Stimulated activated CD4-positive, alpha-beta T cell treated with anti-CD3 and anti-CD28 coated beads, Interleukin-15, amount 100 ng/mL, for 24 hours (primary cell): ENCODE measurements at regions not wholly inside any gene's neighbourhood (a gene's known extent, or its start where the extent isn't known, plus 50 kb on each side); places are given as distances from the start of the nearest gene placed in this dataset.
A peak's percentile ranks its signal among the peaks of the same experiment; 100 is the strongest.
"Not testable (repeated sequence)": the region's sequence is repeated elsewhere in the genome, so short reads cannot be mapped to it uniquely, and the experiment has no call there.

ENCODE experiments used
- DNase-seq: peaks from one replicate; pipeline ENCODE4 v3.0.0-alpha.2; 2020

DNA sequence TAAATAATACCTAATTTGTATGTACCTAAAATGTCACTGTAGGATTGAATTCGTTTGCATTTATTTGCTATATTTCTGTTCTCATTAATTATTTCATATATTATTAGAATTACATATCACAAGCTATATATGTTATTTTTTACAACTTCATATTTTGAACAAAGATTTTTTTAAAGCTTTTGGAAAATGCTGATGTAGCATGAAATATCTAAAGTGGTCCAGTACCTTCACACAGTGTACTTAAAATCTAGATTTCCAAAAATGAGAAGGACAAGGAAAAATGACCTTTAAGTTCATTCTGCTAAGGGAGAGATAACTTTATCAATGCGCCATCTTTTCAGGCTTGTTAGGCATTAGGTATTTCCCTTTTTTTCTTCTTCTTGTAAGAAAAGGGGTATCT is 71.8 kb downstream of the LARP7 start:
- DNase-seq = no peak

DNA sequence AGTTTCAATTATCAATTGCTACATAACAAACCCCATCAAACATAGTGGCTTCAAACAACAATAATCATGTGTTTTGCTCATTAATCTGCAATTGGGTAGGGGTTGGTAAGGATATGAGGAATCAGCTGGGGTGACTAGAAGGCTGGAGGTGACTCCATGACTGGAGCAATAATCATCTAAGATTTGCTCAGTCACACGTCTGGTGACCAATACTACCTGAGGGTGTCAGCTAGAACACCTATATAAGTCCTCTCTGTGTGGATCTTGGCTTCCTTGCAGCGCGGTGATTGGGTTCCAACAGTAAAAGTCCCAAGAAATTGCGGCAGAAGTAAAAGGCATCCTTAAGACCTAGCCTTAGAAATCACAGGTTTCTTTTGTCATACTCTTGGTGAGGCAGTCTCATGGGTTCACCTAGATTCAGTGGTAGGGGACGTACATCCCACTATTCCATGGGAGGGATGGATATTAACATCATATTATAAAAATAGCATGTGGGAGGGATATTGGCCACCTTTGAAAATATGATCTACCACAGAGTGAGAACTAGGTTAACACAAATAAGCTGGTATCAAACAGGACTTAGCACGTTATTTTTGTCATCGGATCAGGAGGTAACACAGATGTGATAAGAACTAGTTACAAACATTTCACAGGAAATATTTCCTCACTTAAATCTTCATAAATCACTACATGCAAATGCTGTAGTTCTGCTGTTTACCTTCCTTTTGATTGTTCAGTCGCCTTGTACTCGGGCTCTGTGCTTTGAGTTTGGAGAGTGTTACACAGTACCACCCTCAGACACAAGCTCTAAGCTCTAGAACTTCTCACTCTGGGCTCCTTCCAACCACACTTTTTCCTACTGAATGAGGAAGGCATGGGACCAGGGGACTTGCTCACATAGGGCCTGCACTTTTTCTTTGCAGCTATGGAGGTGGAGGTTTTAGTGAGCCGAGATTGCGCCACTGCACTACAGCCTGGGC is 78.3 kb downstream of the LARP7 start:
- no peak for DNase-seq

DNA sequence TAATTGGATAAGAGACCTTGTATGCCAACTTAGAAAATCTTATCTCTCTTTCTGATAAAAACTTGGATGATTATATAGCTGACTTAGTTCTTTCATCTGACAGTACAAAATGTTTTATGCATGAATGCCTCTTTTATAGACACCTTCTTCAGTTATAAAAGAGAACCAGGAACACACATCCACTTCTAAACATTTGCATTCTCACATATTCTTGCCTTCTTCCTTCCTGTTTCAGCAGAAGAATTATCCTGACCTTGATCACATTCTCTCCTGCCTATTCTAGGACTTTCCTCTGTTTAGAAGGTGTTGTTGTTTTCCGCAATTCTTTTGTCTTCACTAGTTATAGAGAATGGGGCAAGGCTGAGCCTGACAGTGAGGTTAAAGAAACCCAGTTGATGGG is 80.9 kb downstream of the LARP7 start:
- no peak for DNase-seq

DNA sequence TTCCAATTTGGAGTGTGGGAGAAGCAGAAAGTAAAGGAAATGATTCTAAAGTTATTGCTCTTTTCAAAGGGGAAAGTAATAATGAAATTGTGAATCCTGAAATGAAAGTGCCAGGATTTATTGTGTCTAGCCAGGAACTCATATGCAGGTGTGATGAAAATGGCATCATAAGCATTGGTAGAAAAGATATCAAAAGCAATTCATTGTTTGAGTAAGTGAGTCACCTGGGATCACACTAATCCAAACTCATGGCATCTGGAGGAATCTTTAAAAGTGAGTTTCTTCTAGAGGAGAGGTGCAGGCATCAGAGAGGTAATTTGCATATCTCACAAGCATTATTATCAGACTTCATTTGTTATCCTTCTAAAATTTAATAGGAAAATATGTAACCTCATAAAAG is 84.7 kb downstream of the LARP7 start:
- no peak for DNase-seq

DNA sequence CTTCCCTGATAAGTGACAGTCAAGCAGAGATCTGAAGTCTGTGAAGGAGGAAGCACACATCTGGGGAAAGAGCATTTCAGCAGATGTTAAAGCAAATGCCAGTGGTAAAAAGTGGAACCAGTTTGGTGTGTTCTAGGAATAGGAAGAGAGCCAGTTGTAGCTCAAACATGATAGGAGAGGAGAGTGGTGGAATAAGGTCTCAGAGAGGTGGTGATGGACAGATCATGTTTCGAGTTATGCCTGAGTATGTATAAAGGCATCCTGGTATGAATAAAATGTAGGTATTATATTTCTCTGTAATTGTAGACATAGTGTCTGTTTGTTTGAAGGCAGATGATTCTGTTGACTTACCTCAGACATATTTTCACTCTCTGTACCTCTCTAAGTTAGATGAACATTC is 89.1 kb downstream of the LARP7 start:
- no peak for DNase-seq

DNA sequence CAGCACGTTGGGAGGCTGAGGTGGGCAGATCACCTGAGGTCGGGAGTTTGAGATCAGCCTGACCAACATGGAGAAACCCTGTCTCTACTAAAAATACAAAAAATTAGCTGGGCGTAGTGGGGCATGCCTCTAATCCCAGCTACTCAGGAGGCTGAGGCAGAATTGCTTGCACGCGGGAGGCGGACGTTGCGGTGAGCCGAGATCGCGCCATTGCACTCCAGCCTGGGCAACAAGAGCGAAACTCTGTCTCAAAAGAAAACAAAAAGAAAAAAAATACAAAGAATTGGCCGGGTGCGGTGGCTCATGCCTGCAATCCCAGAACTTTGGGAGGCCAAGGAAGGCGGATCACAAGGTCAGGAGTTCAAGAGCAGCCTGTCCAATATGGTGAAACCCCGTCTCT is 90.8 kb downstream of the LARP7 start:
- DNase-seq = not testable (repeated sequence)

DNA sequence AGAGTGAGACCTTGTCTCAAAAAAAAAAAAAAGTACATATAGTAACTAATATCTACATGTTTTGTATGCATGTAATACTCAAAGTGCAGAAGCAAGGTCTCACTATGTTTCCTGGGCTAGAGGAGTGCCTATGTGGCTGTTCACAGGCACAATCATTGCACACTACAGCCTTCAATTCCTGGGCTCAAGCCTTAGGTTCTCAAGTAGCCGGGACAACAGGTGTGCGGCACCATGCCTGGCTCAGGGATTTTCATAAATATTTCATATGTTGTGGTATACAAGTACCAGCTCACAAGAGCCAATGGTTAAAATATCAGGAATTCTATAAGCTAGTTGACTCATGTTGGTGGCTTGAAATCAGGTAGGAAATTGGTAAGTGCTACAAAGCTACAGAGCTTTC is 94.8 kb downstream of the LARP7 start:
- DNase-seq = no peak

DNA sequence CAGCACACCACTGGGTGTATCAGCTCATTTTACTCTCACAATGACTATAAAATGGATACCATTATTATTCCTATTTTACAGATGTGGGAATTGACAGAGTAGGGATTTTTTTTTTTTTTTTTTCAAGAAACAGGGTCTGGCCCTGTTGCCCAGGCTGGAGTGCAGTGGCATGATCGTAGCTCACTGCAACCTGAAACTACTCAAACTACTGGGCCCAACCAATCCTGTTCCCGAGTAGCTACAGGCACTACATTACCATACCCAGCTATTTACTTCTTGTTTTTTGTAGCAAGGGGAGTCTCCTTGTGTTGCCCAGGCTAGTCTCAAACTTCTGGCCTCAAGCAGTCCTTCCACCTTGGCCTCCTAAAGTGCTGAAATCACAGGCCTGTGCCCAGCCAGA is 95.2 kb downstream of the LARP7 start:
- no peak for DNase-seq

DNA sequence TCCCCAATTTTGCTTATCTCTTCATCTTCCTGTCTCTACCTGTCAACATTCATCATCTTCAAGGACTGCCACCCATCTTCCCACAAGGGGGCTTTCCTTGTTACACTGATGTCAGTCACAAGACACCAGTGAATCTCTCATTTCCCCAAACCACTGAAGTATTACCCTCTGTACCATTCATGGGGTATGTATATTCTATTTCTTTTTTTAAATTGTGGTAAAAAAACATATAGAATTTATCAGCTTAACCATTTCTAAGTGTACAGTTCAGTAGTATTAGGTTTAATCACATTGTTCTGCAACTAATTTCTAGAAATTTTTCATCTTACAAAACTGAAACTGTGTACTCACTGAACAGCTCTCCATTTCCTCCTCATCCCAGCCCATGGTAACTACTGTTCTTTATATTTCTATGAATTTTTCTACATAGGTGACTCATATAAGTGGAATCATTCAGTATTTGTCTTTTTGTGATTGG is 98.6 kb downstream of the LARP7 start:
- peak; percentile 27 for DNase-seq

DNA sequence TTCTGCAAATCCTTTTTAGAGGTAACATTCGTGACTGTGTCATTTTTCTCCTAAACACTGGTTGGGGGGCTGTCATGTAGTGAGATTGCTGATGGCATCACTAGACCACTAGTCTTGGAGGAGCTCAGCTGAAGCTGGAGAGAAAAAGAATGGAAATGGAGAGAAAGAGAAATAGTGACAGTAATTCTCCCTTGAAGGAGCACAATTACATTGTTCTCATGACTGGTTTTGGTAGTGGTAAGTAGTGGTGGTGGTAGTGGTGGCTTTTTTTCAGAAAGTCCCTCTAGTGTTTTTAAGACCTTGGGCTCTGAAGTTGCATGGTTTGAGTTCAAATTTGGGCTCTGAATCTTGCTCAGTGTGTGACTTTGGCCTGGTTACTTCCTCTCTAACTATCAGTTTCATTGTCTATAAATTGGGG is 99.8 kb downstream of the LARP7 start:
- DNase-seq = no peak

DNA sequence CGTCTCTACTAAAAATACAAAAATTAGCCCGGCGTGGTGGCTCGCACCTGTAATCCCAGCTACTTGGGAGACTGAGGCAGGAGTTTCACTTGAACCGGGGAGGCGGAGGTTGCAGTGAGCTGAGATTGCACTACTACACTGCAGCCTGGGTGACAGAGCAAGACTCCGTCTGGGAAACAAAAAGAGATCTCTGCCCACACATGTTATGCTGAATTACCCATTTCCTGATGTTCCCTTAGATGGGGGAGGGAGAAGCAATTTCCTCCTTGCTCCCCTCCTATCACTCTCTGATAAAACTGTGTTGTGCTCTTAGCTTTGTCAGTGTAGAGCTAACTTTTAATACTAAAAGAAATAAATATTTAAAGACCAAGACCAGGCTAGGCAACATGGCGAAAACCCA is 102.5 kb downstream of the LARP7 start:
- no peak for DNase-seq

DNA sequence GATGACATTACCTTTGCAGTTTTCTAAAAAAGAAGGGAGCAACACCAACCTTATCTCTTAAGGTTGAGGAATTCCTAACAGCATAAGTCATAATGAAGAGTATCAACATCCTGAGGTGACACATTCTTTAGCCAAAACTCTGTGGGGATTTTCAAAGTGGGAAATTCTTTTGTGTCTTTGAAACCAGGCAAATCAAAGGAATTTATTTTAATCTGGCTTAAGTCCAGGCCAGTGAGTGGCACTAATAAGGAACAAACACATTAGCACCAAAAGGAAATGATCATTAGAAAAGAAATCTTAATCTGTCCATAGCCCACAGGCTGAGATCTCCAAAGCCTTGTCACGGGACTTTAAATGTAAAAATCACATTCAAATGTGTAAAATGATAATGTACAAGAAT is 110.1 kb downstream of the LARP7 start:
- DNase-seq = no peak

DNA sequence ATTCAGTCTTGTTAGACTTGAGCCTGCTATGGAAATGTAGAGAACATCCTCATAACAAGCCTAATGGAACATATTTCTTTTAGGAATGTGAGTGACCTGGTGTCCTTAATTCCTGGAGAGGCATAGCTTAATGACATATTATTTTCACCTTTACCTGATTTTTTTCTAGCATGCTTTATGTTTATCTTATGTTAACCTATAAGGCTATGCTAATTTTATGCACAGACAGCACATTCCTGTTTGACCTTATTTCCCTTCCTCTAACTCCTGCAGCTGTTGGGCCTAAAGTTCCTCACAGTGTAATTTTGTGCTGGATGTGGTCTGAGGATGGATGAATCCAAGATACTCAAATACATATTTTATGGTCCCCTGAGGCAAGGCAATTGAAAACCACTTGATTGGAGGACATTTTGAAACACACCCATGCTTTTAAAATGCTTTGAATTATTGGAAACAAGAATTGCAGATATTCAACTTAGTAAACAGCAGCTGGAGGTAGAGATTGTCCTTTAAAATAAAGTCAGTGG is 111.5 kb downstream of the LARP7 start:
- no peak for DNase-seq

DNA sequence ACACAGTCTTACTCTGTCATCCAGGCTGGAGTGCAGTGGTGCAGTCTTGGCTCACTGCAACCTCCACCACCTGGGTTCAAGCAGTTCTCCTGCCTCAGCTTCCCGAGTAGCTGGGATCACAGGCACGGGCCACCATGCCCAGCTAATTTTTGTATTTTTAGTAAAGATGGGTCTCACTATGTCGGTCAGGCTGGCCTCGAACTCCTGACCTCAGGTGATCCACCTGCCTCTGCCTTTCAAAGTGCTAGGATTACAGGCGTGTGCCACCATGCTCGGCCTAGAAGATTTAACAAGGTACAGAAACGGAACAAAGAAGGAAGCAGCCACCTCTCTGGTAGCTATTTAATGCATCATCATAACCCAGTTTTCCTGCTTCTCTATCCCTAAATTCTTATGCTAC is 113.8 kb downstream of the LARP7 start:
- not testable (repeated sequence) for DNase-seq

DNA sequence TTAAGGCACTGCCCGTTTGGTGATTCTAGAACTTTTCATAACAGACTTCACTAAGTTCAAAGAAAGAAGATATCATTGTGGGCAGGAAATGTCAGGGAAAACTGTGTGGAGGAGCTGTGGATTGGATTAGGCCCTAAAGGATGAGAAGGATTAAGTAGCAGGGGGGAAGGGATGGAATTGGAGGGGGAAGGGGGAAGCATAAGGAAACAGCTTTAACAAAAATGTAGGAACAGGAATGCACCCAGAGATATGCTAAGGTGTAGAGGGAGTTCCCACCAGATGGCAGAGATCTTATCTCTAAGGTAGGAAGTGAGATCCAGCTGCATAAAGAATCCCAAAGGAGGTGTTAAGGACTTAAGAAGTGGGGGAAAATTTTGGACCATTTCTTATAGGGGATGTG is 114.5 kb downstream of the LARP7 start:
- DNase-seq = no peak

DNA sequence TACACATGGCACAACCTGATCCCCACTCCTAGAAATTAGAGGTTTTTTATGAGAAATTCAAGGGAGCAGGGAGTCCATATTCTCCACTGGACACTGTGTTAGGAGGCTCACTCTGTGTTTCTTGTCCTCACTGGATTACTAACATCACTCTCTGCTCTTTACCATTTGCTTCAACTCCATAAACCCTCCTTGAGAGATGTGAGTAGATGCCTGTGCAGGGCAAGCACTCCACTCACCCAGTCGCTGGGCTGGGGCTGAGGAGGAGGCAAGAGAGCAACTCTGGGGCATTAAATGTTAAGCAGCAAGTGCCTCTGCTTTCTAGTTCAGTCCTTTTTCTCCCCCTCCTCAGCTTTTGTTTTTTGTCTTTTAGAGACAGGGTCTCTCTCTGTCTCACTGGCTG is 115.1 kb downstream of the LARP7 start:
- DNase-seq = no peak

DNA sequence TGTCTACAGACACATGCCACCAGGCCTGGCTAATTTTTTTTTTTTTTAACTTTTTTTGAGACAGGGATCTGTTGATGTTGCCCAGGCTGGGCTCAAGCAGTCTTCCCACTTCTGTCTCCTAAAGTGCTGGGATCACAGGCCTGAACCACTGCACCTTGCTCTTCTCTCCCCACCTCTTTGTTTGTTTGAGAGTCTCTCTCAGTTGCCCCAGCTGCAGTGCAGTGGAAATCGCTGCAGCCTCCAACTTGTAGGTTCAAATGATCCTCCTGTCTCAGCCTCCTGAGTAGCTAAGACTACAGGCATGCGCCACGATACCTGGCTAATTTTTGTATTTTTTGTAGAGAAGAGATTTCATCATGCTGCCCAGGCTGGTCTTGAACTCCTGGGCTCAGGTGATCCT is 115.6 kb downstream of the LARP7 start:
- no peak for DNase-seq

DNA sequence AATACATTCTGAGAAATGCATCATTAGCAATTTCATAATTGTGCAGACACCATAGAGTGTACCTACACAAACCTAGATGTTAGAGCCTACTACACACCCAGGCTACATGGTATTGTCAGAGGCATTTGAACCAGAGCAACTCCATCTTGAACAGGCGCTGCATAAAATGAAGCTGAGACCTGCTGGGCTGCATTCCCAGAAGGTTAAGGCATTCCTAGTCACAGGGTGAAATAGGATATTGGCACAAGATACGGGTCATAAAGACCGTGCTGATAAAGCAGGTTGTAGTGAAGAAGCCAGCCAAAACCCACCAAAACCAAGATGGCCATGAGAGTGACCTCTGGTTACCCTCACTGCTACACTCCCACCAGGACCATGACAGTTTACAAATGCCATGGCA is 116.4 kb downstream of the LARP7 start:
- DNase-seq = no peak

DNA sequence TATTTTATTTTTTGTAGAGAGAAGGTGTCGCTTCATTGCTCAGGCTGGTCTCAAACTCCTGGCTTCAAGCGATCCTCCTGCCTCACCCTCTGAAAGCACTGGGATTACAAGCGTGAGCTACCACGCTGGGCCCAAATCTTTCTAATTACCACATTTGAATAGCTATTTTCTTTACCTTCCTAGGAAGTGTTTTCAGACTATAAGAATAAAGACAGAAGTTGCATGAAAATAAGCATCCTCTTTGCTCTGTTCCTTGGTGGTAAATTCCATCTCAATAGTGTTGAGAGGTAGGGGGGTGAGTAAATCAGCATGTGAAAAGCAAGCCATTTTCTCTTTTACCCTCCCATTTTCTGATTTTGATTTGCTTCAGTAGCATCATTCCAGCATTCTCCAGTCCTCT is 122.4 kb downstream of the LARP7 start:
- no peak for DNase-seq

DNA sequence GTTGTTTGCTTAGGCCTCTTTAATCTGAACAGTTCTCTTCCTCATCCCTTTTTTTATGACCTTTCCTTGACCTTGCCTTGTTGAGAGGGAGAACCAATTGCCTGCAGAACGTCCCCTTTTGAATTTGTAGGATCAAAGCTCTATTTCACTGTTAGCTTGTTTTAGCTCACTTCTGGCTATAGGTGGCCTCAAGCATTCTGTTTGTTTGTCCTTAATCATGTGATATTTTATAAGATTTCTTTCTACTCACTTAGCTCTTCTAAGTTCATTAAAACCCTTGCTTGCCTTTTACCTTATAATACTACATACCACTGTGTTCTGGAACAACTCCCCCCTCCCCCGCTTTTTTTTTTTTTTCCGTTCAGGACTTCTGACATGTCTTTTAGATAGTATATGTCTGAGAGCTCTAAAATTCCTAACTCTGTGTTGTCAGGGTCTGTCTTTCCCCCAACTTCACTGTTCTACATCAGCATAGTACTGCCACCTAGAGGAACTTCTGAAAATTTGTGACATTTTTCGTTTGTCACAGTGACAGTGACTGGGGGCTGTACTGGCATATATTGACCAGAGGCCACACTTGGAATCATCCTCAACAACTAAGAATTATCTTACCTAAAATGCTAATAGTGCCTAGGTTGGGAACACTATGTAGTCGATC is 128.5 kb downstream of the LARP7 start:
- no peak for DNase-seq

DNA sequence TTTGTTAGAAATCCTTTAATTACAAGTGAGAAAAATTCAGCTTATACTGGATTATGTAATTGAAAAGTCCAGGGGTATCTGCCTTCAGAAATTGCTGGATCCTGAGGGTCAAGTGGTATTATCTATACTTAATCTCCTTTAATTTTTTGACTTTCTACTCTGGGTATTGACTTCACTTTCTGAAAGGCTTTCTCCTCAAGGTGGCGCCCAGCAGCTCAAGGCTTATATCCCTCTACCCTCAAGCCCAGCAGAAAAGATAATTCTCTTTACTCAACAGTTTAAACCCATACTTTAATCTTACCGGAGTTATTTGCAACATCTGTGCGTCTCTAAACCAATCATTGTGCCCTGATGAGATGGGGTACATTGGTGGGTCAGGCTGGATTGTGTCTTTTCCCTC is 129.5 kb downstream of the LARP7 start:
- peak; percentile 15 for DNase-seq

DNA sequence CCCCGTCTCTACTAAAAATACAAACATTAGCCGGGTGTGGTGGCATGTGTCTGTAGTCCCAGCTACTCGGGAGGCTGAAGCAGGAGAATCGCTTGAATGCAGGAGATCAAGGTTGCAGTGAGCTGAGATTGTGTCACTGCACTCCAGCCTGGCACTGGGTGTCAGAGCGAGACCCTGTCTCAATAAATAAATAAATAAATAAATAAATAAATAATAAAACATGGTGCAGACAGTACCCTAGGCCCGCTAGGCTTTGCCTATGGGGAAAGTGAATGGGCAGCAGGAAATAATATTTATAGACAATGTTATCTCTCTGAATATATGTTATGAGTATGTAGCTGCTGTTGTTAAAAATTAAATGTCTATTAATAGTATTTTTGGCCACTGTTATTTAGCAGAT is 130.4 kb downstream of the LARP7 start:
- no peak for DNase-seq

DNA sequence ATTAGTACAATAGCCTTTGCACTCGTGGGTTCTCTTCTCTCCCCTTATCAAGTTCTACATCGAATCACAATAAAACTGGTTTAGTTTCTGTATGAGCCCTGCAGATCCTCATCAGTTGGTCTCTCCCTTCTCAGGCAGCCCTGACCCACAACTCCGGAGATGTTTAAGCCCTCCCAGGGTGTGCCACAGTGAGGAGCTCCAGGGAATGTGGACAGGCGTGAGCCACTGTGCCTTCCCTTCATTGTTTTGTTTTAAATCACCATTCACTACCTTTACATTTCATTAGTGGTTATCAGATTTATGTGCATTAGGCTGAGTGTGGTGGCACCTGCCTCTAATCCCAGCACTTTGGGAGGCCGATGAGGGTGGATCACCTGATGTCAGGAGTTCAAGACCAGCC is 133.2 kb downstream of the LARP7 start:
- DNase-seq = no peak

DNA sequence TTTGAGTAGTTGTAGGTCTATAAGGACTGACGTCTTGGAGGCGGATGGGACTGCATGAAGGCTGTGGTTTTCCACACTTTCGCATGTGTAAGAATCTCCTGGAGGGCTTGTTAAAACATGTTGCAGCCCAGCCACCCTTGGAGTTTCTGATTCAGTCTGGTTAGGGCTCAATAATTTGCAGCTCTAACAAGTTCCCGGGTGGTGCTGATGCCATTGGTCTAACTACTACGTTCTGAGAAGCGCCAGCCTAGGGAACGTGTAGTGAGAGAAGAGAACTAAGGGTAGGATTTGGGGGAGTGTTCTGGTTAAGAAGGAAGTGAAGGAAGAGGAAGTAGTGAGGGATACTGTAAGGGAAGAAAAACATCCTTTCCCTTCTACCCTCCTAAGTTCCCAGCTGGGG is 138.9 kb downstream of the LARP7 start:
- no peak for DNase-seq
